ENCODE measurements at regions not wholly inside any gene's neighbourhood (a gene's known extent, or its start where the extent isn't known, plus 50 kb on each side); places are given as distances from the start of the nearest gene placed in this dataset.

DNA sequence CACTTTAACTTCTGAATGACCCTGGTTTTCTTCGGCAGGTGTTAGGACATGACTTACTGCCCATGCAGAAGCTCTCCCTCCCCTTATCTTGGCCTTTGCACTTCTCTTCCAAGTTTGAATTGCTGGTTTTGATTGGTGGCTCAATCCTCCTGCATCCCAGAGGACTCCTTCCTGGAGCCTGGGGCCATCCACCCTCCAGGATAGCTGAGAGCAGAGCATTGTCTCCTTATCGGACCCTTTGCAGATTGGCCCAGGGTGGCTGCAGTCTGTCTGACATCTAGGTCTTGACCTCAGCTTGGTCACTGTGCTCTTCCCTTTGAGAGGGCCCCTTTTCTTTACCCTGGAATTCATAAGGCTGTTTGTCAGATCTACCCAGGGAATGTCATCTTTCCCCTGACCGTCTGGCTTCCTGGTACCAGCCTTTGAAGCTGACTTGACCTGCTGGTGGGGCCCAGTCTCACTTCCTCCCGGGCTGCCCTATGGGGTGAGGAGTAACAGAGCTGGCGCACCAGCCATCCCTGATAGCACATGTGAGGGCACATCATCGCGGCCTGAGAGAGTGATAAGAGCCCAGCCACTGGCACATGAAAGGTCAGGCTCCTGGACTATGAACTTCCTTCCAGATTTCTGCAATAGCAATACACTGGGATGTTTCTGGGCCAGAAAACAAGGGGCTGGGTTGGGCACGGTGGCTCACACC is 172.9 kb upstream of the UBL3 start:
- TF ChIP-seq, protein P1, sequence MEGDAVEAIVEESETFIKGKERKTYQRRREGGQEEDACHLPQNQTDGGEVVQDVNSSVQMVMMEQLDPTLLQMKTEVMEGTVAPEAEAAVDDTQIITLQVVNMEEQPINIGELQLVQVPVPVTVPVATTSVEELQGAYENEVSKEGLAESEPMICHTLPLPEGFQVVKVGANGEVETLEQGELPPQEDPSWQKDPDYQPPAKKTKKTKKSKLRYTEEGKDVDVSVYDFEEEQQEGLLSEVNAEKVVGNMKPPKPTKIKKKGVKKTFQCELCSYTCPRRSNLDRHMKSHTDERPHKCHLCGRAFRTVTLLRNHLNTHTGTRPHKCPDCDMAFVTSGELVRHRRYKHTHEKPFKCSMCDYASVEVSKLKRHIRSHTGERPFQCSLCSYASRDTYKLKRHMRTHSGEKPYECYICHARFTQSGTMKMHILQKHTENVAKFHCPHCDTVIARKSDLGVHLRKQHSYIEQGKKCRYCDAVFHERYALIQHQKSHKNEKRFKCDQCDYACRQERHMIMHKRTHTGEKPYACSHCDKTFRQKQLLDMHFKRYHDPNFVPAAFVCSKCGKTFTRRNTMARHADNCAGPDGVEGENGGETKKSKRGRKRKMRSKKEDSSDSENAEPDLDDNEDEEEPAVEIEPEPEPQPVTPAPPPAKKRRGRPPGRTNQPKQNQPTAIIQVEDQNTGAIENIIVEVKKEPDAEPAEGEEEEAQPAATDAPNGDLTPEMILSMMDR (IDR thresholded peaks at IDR 0.05): no peak
- DNase-seq (no peak), ATAC-seq (no peak)
- Histone ChIP-seq H3K27ac (no peak overlapping the region), H3K9me3 (no peaks in the 10 kb centered on the region), H3K4me1 (no peaks in the 10 kb centered on the region), H3K36me3 (no peaks in the 10 kb centered on the region), H3K27me3 (no peaks in the 10 kb centered on the region), H3K4me3 (no peak overlapping the region)
- intact Hi-C loops (cut with DNase I): no loop called here

GRCh38 chr13:30022796-30023195 is 172.4 kb upstream of the UBL3 start:
- Histone ChIP-seq H3K4me1 (no peaks in the 10 kb centered on the region), H3K27ac (no peak overlapping the region), H3K27me3 (no peaks in the 10 kb centered on the region), H3K9me3 (no peaks in the 10 kb centered on the region), H3K4me3 (no peak overlapping the region), H3K36me3 (no peaks in the 10 kb centered on the region)
- ATAC-seq (no peak), DNase-seq (no peak)
- TF ChIP-seq, protein P1 (IDR thresholded peaks at IDR 0.05): no peak
- intact Hi-C loops (cut with DNase I): no loop called here

DNA sequence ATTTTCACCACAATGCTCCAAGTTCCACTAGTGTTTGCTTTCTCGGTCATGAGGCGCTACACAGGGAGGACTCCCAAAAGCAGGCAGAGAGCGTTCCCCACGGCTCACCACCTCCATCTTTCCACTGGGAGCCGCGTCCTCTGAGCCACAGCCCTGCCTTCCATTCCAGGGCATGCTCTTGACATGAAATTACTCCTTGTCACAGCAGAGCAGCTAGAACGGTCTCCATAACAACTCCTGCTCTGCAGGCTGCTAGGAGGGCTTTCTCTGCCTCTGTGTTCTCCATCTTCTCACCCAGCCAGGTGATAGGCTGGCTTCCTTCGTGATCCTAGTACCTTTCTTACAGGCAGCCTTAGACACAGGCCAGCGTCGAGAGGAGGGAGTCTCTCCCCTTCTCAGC is 171.8 kb upstream of the UBL3 start:
- Histone ChIP-seq H3K9me3 (no peaks in the 10 kb centered on the region), H3K4me3 (no peak overlapping the region), H3K4me1 (no peaks in the 10 kb centered on the region), H3K27me3 (no peaks in the 10 kb centered on the region), H3K36me3 (no peaks in the 10 kb centered on the region), H3K27ac (no peak overlapping the region)
- TF ChIP-seq, protein P1 (IDR thresholded peaks at IDR 0.05): no peak
- ATAC-seq (no peak), DNase-seq (no peak)
- intact Hi-C loops (cut with DNase I): no loop called here

DNA sequence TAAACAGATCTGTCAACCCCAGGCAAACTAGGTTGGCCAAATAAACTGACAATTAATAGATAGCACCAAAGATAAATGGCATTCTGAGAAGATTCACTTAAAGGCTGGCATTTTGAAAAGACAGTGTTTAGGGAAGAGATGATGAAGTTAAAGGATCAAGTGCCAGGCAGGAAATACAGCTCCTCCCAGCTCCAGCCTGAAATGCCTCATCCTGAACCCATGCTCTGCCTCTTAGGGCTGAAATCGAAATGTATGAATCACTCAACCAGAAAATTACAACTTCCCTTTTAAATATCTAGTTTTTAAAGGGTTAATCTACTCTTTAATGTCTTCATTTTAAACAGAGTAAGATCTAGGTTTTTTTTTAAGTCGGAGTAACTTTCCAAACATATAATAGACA is 171.2 kb upstream of the UBL3 start:
- Histone ChIP-seq H3K4me1 (no peaks in the 10 kb centered on the region), H3K4me3 (no peak overlapping the region), H3K36me3 (no peaks in the 10 kb centered on the region), H3K9me3 (no peaks in the 10 kb centered on the region), H3K27me3 (no peaks in the 10 kb centered on the region), H3K27ac (no peak overlapping the region)
- TF ChIP-seq, protein P1 (IDR thresholded peaks at IDR 0.05): no peak
- ATAC-seq (no peak), DNase-seq (no peak)
- intact Hi-C loops (cut with DNase I): no loop called here

GRCh38 chr13:30020726-30021312 is 170.4 kb upstream of the UBL3 start:
- TF ChIP-seq, protein P1 (IDR thresholded peaks at IDR 0.05): no peak
- H3K27ac ChIP-seq: no peak overlapping the region
- intact Hi-C loops (cut with DNase I): no loop called here
- DNase-seq (no peak), ATAC-seq (no peak)
- H3K9me3 ChIP-seq: no peaks in the 10 kb centered on the region
- no peaks in the 10 kb centered on the region for H3K36me3 ChIP-seq
- H3K27me3 ChIP-seq: no peaks in the 10 kb centered on the region
- H3K4me1 ChIP-seq: no peaks in the 10 kb centered on the region
- H3K4me3 ChIP-seq: no peak overlapping the region

All from upper lobe of right lung (tissue), 1 donor.